Colonic mucosa (tissue), 4 donors: ENCODE measurements at regions not wholly inside any gene's neighbourhood (a gene's known extent, or its start where the extent isn't known, plus 50 kb on each side); places are given as distances from the start of the nearest gene placed in this dataset.

Source experiments
- DNase-seq: peaks from one replicate; pipeline ENCODE4 v3.0.0-alpha.2; 2020
- H3K27ac ChIP-seq: fragments of 200-600 bp; one replicate; pipeline ENCODE4 v1.8.0; 2021
- H3K27me3 ChIP-seq: fragments of 200-600 bp; one replicate; pipeline ENCODE4 v1.8.0; 2021
- H3K36me3 ChIP-seq: fragments of 200-600 bp; one replicate; pipeline ENCODE4 v1.8.0; 2021
- H3K4me1 ChIP-seq: fragments of 200-600 bp; one replicate; pipeline ENCODE4 v1.8.0; 2021; ENCODE audit warnings: mild to moderate bottlenecking
- H3K4me3 ChIP-seq: fragments of 200-600 bp; one replicate; pipeline ENCODE4 v1.8.0; 2021
- H3K9ac ChIP-seq, 2 donors: one replicate each; pipeline ENCODE4 v1.7.0; 2013; ENCODE audit warnings: control low read depth in 2 of 2, low read depth in 2 of 2, low read length in 2 of 2
- H3K9me3 ChIP-seq: fragments of 200-600 bp; one replicate; pipeline ENCODE4 v1.8.0; 2021
- intact Hi-C: fragments of 100-400 bp; cut with DNase I; formaldehyde crosslinking; loops from one replicate; pipeline ENCODE4 v1.14.1; 2022
- TF ChIP-seq, protein P1 (sequence below): fragments of 200-600 bp; IDR thresholded peaks from one replicate; pipeline ENCODE4 v1.8.0; 2022; ENCODE audit warnings: antibody characterized with exemption, mild to moderate bottlenecking
- donor health status: healthy.
- donor health status: DM: no; HTN: no; CAD: no.
- donor health status: DM: no; HTN: no; CAD: no.

DNA sequence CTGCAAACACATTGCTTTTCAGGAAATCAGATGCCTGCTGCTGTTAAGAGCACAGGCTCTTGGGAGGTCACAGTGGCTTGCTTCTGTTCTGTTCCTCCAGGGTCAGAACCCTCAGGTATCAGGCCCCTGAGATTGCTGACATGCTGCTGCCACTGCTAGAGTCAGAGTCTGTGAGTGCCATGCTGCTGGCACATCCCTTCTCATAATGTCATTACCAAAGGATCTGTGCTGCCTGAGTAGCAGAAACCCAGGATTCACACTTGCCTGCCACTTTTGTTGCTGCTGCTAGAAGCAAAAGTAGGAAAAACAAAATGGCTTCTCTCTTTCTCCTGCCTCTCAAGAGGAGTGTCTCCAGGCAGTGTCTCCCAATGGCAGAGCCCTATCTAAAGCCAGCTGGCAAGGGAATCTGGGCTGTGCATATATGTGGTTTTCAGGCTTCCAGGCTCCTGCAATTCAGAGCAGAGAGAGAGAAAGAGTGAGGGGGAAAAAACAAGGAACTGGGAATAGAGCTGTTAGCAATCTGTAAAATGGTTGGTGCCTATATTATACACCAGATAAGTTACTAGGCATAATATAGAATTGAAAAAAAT, 180.3 kb downstream of the MYCN start:
- TF ChIP-seq, protein P1, sequence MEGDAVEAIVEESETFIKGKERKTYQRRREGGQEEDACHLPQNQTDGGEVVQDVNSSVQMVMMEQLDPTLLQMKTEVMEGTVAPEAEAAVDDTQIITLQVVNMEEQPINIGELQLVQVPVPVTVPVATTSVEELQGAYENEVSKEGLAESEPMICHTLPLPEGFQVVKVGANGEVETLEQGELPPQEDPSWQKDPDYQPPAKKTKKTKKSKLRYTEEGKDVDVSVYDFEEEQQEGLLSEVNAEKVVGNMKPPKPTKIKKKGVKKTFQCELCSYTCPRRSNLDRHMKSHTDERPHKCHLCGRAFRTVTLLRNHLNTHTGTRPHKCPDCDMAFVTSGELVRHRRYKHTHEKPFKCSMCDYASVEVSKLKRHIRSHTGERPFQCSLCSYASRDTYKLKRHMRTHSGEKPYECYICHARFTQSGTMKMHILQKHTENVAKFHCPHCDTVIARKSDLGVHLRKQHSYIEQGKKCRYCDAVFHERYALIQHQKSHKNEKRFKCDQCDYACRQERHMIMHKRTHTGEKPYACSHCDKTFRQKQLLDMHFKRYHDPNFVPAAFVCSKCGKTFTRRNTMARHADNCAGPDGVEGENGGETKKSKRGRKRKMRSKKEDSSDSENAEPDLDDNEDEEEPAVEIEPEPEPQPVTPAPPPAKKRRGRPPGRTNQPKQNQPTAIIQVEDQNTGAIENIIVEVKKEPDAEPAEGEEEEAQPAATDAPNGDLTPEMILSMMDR, result no peak
- H3K36me3 ChIP-seq, result no peaks in the 10 kb centered on the region
- H3K27ac ChIP-seq, result no peak overlapping the region
- H3K27me3 ChIP-seq, result no peaks in the 10 kb centered on the region
- intact Hi-C loops, result no loop called here
- H3K4me3 ChIP-seq, result no peak overlapping the region
- no peak overlapping the region for H3K9ac ChIP-seq
- no peaks in the 10 kb centered on the region for H3K9me3 ChIP-seq
- DNase-seq, result peak; percentile 2
- H3K4me1 ChIP-seq, result peaks cover 7% of the 10 kb centered on the region

DNA sequence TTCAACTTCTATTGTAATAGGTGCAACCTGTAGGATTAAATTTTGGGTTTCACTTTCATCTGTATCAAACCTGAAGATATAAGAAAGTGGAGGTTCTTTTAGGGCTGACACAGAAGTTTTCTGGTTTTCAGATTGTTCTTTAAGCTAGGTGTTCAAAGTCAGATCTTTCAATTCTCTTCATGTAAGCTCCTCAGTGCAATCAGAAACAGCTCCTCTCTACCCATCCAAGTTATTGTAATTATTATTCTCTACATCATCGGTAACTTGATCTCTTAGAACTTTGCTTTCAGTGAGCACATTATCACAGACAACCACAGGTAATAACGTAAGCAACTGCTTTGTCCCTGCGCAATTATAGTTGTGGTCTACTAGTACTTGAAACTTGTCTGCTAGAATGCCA, 179.4 kb downstream of the MYCN start:
- no peaks in the 10 kb centered on the region for H3K9me3 ChIP-seq
- H3K27ac ChIP-seq, result no peak overlapping the region
- intact Hi-C loops, result no loop called here
- no peaks in the 10 kb centered on the region for H3K36me3 ChIP-seq
- H3K4me1 ChIP-seq, result peaks cover 7% of the 10 kb centered on the region
- TF ChIP-seq, protein P1, result no peak
- no peak overlapping the region for H3K4me3 ChIP-seq
- H3K27me3 ChIP-seq, result no peaks in the 10 kb centered on the region
- no peak for DNase-seq
- H3K9ac ChIP-seq, result no peak overlapping the region

DNA sequence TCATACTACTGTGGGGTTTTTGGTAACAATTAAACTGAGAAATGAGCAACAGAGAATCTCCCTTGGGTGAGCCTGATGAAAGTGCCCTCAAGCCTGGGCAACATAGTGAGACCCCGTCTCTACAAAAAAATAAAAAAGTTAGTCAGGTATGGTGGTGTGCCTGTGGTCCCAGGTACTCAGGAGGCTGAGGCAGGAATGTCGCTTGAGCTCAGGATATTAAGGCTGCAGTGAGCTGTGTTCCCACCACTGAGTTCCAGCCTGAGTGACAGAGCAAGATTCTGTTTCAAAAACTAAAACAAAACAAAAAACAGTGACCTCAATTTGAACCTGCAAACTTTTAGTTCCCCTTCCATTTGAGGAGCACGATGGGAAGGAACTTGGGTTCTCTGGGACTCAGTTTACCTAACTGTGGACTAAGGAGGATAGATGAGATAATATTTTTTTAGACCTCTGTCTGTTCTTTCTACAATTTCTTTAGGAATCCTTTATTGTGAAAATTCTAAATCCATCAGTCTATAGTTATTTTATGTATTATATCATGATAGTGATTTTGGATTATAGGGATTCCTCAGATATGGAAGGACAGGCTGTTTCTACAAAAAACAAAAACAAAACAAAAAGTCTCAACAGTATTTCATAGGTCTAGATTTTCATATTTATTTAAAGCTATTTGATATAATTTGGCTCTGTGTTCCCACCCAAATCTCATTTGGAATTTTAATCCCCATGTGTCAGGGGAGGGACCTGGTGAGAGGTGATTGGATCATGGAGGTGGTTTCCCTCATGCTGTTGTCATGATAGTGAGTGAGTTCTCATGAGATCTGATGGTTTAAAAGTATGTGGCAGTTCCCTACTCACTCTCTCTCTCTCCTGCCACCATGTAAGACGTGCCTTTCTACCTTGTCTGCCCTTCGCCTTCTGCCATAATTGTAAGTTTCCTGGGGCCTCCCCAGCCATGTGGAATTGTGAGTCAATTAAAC, 178.6 kb downstream of the MYCN start:
- H3K27ac ChIP-seq, result no peak overlapping the region
- intact Hi-C loops, result no loop called here
- no peak for DNase-seq
- no peak overlapping the region for H3K4me3 ChIP-seq
- H3K9ac ChIP-seq, result no peak overlapping the region
- H3K27me3 ChIP-seq, result no peaks in the 10 kb centered on the region
- no peaks in the 10 kb centered on the region for H3K9me3 ChIP-seq
- H3K36me3 ChIP-seq, result no peaks in the 10 kb centered on the region
- TF ChIP-seq, protein P1, result no peak
- peaks cover 3% of the 10 kb centered on the region for H3K4me1 ChIP-seq

DNA sequence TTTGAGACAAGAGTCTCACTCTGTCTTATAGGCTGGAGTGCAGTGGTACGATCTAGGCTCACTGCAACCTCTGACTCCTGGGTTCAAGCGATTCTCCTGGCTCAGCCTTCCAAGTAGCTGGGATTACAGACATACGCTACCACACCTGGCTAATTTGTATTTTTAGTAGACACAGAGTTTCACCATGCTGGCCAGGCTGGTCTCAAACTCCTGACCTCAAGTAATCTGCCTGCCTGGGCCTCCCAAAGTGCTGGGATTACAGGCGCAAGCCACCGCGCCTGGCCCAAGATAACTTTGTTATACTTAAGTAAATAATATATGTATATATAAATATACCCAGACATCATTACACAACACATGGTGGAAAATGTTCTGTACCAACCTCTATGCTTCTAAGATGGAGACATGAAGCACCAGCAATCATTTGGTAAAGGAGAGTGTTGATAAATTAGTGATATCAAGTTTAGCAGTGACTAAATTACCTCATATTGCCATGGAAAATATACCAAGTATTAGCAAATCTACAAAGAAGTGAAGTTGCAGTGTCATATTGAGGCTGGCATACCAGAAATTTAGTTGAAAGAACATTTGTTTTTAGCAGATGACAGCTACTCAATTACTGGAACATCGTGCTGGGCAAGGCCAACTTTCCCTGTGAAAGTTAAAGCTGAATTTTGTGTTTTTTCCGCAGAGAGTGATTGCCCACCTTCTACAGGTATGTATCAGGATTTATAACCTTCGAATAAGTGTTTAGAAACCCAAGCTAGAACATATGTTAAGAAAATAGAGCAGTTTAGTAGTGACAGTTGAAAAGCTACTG, 177.7 kb downstream of the MYCN start:
- Histone ChIP-seq H3K4me1 (no peaks in the 10 kb centered on the region), H3K36me3 (no peaks in the 10 kb centered on the region), H3K4me3 (no peak overlapping the region), H3K9me3 (no peaks in the 10 kb centered on the region), H3K27me3 (no peaks in the 10 kb centered on the region), H3K27ac (no peak overlapping the region), H3K9ac (no peak overlapping the region)
- intact Hi-C loops, result no loop called here
- TF ChIP-seq, protein P1, result no peak
- no peak for DNase-seq

DNA sequence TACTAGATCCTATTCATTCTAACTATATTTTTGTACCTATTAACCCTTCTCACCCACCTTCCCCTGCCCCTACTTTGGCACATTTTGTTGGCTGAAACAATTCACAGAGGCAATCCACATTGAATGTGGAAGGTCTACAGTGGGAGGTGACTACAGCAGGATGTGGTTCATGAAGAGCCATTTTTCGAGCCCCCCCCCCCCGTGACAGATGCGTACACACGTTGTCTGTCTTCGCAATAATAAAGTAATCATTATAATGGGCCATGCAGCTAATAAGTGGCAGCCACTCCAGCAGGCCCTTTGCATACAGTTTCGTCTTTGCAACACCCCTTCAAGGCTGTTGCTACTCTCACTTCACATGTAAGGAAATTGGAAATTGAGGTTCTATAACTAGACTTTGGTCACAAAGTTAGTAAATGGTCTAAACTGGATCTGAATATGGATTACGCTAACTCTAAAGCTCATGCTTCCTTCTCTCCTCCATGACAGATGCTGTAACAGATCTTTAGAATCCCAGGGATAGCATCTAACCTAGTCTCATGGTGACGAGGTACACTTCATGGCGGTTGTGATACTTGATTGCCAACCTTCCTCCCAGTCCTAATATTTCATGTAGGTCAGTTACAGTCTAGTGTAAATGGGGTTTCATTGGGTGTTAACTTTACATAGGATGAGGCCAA, 176.8 kb downstream of the MYCN start:
- no peaks in the 10 kb centered on the region for H3K9me3 ChIP-seq
- DNase-seq, result no peak
- no peaks in the 10 kb centered on the region for H3K36me3 ChIP-seq
- H3K4me1 ChIP-seq, result no peaks in the 10 kb centered on the region
- TF ChIP-seq, protein P1, result no peak
- H3K27me3 ChIP-seq, result no peaks in the 10 kb centered on the region
- H3K9ac ChIP-seq, result no peak overlapping the region
- H3K4me3 ChIP-seq, result no peak overlapping the region
- H3K27ac ChIP-seq, result no peak overlapping the region
- intact Hi-C loops, result no loop called here
